H9 (cell line): ENCODE measurements at regions not wholly inside any gene's neighbourhood (a gene's known extent, or its start where the extent isn't known, plus 50 kb on each side); places are given as distances from the start of the nearest gene placed in this dataset.

Source experiments
- DNase-seq: peaks from one replicate; pipeline ENCODE4 v3.0.0-alpha.2; 2017
- H2AFZ ChIP-seq: one replicate; pipeline ENCODE4 v1.6.1; 2013; ENCODE audit warnings: mild to moderate bottlenecking, low read length, control low read depth, moderate library complexity
- H2AK5ac ChIP-seq: 2 replicates; pipeline ENCODE4 v1.6.1; 2013; ENCODE audit warnings: low read length, control low read depth, mixed read lengths; ENCODE audit not compliant: insufficient read length
- H2BK120ac ChIP-seq: one replicate; pipeline ENCODE4 v1.6.1; 2013; ENCODE audit warnings: low read depth, mild to moderate bottlenecking, low read length, control low read depth, inconsistent platforms; ENCODE audit not compliant: poor library complexity, severe bottlenecking
- H2BK12ac ChIP-seq: 2 replicates; pipeline ENCODE4 v1.6.1; 2013; ENCODE audit warnings: low read length, control low read depth, mixed read lengths, low read depth; ENCODE audit not compliant: insufficient read length
- H2BK15ac ChIP-seq: 2 replicates; pipeline ENCODE4 v1.6.1; 2013; ENCODE audit warnings: low read depth, low read length, control low read depth
- H2BK20ac ChIP-seq: one replicate; pipeline ENCODE4 v1.6.1; 2013; ENCODE audit warnings: low read depth, mild to moderate bottlenecking, low read length, control low read depth, inconsistent platforms; ENCODE audit not compliant: poor library complexity, severe bottlenecking
- H2BK5ac ChIP-seq: 2 replicates; pipeline ENCODE4 v1.6.1; 2013; ENCODE audit warnings: low read length, control low read depth, mixed read lengths; ENCODE audit not compliant: insufficient read length
- H3K14ac ChIP-seq: 2 replicates; pipeline ENCODE4 v1.6.1; 2013; ENCODE audit warnings: low read length, control low read depth; ENCODE audit not compliant: insufficient read depth
- H3K18ac ChIP-seq: 2 replicates; pipeline ENCODE4 v1.6.1; 2013; ENCODE audit warnings: low read depth, mild to moderate bottlenecking, mixed read lengths, low read length, control low read depth; ENCODE audit not compliant: insufficient read length
- H3K23ac ChIP-seq: 2 replicates; pipeline ENCODE4 v1.6.1; 2013; ENCODE audit warnings: low read length, control low read depth, mixed read lengths, low read depth; ENCODE audit not compliant: insufficient read length
- H3K23me2 ChIP-seq: 2 replicates; pipeline ENCODE4 v1.6.1; 2013; ENCODE audit warnings: low read depth, mild to moderate bottlenecking, mixed read lengths, low read length, control low read depth; ENCODE audit not compliant: insufficient read length, poor library complexity, severe bottlenecking
- H3K27ac ChIP-seq: 2 replicates; pipeline ENCODE4 v1.5.1; 2013; ENCODE audit warnings: low read length, control low read depth, mixed read lengths, low read depth; ENCODE audit not compliant: insufficient read length
- H3K27me3 ChIP-seq: 2 replicates; pipeline ENCODE4 v1.6.1; 2013; ENCODE audit warnings: low read length, control low read depth, inconsistent platforms; ENCODE audit not compliant: insufficient read depth
- H3K4ac ChIP-seq: 2 replicates; pipeline ENCODE4 v1.6.1; 2013; ENCODE audit warnings: low read depth, mild to moderate bottlenecking, control low read depth, inconsistent platforms, low read length, moderate library complexity
- H3K4me1 ChIP-seq: 2 replicates; pipeline ENCODE4 v1.6.1; 2013; ENCODE audit warnings: low read length, control low read depth, inconsistent platforms; ENCODE audit not compliant: insufficient read depth
- H3K4me2 ChIP-seq: 2 replicates; pipeline ENCODE4 v1.6.1; 2013; ENCODE audit warnings: low read length, control low read depth, mixed read lengths; ENCODE audit not compliant: insufficient read length, insufficient read depth
- H3K56ac ChIP-seq: 2 replicates; pipeline ENCODE4 v1.6.1; 2013; ENCODE audit warnings: low read depth, mild to moderate bottlenecking, mixed read lengths, low read length, control low read depth; ENCODE audit not compliant: insufficient read length
- H3K79me1 ChIP-seq: 2 replicates; pipeline ENCODE4 v1.6.1; 2013; ENCODE audit warnings: low read depth, mild to moderate bottlenecking, moderate library complexity, low read length, control low read depth, inconsistent platforms; ENCODE audit not compliant: insufficient read depth, poor library complexity, severe bottlenecking
- H3K79me2 ChIP-seq: 2 replicates; pipeline ENCODE4 v1.6.1; 2013; ENCODE audit warnings: low read length, control low read depth, inconsistent platforms; ENCODE audit not compliant: insufficient read depth
- H3K9ac ChIP-seq: 2 replicates; pipeline ENCODE4 v1.6.1; 2013; ENCODE audit warnings: low read length, control low read depth, mixed read lengths; ENCODE audit not compliant: insufficient read length; ENCODE audit errors: extremely low read depth
- H3K9me3 ChIP-seq: one replicate; pipeline ENCODE4 v1.6.1; 2013; ENCODE audit warnings: low read depth, low read length, inconsistent platforms; ENCODE audit not compliant: control insufficient read depth
- H3T11ph ChIP-seq: one replicate; pipeline ENCODE4 v1.6.1; 2013; ENCODE audit warnings: mild to moderate bottlenecking, low read length, control low read depth, inconsistent platforms
- H4K20me1 ChIP-seq: one replicate; pipeline ENCODE4 v1.6.1; 2013; ENCODE audit not compliant: control insufficient read depth, insufficient read length, insufficient read depth
- H4K5ac ChIP-seq: 2 replicates; pipeline ENCODE4 v1.6.1; 2013; ENCODE audit warnings: low read depth, mild to moderate bottlenecking, mixed read lengths, low read length, control low read depth; ENCODE audit not compliant: insufficient read length
- H4K8ac ChIP-seq: replicated peaks from 2 replicates; pipeline ENCODE4 v1.6.1; 2013; ENCODE audit warnings: low read length, control low read depth, mixed read lengths, low read depth; ENCODE audit not compliant: insufficient read length
- H4K91ac ChIP-seq: 2 replicates; pipeline ENCODE4 v1.6.1; 2013; ENCODE audit warnings: low read depth, mild to moderate bottlenecking, moderate library complexity, mixed read lengths, low read length, control low read depth; ENCODE audit not compliant: insufficient read length
- H3K27ac Mint-ChIP-seq, 3 experiments: 2 replicates in 2 of 3; 3 replicates in 1 of 3; pipeline ENCODE4 v1.8.0; 2020 to 2021; ENCODE audit warnings: mixed read lengths in 3 of 3, mild to moderate bottlenecking in 1 of 3, moderate library complexity in 1 of 3
- H3K27me3 Mint-ChIP-seq: 2 replicates; pipeline ENCODE4 v1.8.0; 2021; ENCODE audit warnings: low read depth, mild to moderate bottlenecking, moderate library complexity, mixed read lengths
- H3K36me3 Mint-ChIP-seq, 3 experiments: 2 replicates in 2 of 3; 3 replicates in 1 of 3; pipeline ENCODE4 v1.8.0; 2020 to 2021; ENCODE audit warnings: low read depth in 3 of 3, mixed read lengths in 3 of 3; ENCODE audit not compliant: insufficient read depth in 1 of 3
- H3K4me1 Mint-ChIP-seq, 2 experiments: 2 replicates each; pipeline ENCODE4 v1.8.0; 2020; ENCODE audit warnings: mixed read lengths in 2 of 2
- H3K4me3 Mint-ChIP-seq, 2 experiments: 2 replicates in 1 of 2; 3 replicates in 1 of 2; pipeline ENCODE4 v1.8.0; 2020 to 2021; ENCODE audit warnings: mild to moderate bottlenecking in 2 of 2, mixed read lengths in 2 of 2, moderate library complexity in 1 of 2
- H3K9me3 Mint-ChIP-seq, 2 experiments: 2 replicates in 1 of 2; 3 replicates in 1 of 2; pipeline ENCODE4 v1.8.0; 2020; ENCODE audit warnings: mild to moderate bottlenecking in 2 of 2, mixed read lengths in 2 of 2, moderate library complexity in 1 of 2
- CTCF ChIP-seq: fragments of 200-600 bp; sonication (generic); conservative IDR thresholded peaks from 3 replicates; pipeline ENCODE4 v1.8.0; 2021; ENCODE audit warnings: antibody characterized with exemption, mild to moderate bottlenecking
- WGBS: extraction: QIAGEN DNeasy Blood & Tissue Kit; methylation state at CpG from one replicate; pipeline ENCODE4 v1.1.7; 2013; ENCODE audit warnings: missing lambda C conversion rate, low lambda C conversion rate, mixed read lengths; ENCODE audit not compliant: insufficient read length; ENCODE audit errors: extremely low coverage; 5-methylcytosine and 5-hydroxymethylcytosine counted together

DNA sequence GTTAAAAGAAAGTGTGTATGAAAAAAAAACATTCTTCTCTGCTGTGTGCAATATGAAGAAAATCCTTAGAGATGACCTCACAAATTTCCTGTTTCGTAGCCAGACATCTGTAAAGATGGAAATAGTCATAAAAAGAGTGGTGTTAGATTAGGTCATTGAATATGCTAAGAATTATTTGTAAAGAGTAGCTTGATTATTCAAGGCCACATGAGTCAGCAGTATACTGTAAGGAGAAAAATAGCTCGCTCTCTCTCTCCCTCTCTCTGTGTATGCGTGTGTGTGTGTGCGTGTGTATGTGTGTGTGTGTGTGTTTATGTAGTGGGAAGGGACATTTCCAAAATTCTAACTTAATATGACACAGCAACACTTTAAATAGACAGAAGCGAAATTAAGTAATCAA lies 78.8 kb downstream of the PTCHD4 start:
- H4K20me1 ChIP-seq: no peaks in the 10 kb centered on the region
- no peak overlapping the region for H3K27ac ChIP-seq
- H3K27me3 ChIP-seq: no peaks in the 10 kb centered on the region
- no peak overlapping the region for H3K4me2 ChIP-seq
- H3K4me1 Mint-ChIP-seq: no peaks in the 10 kb centered on the region
- no peaks in the 10 kb centered on the region for H3K36me3 Mint-ChIP-seq
- no peak overlapping the region for H2AFZ ChIP-seq
- H2BK5ac ChIP-seq: no peak overlapping the region
- H3K9me3 ChIP-seq: no peaks in the 10 kb centered on the region
- no peak overlapping the region for H3K9ac ChIP-seq
- no CpG with 5 or more reads among the region's 5 CpGs for WGBS
- H3K27me3 Mint-ChIP-seq: no peaks in the 10 kb centered on the region
- H2BK15ac ChIP-seq: no peak overlapping the region
- H3K9me3 Mint-ChIP-seq: no peaks in the 10 kb centered on the region
- no peak overlapping the region for H3K4me3 Mint-ChIP-seq
- no peak overlapping the region for H4K91ac ChIP-seq
- H3K14ac ChIP-seq: no peak overlapping the region
- H2AK5ac ChIP-seq: no peak overlapping the region
- no peak overlapping the region for H3K23ac ChIP-seq
- H3K23me2 ChIP-seq: no peaks in the 10 kb centered on the region
- no peak overlapping the region for H4K5ac ChIP-seq
- H3K4ac ChIP-seq: no peak overlapping the region
- H3K79me2 ChIP-seq: no peaks in the 10 kb centered on the region
- H2BK20ac ChIP-seq: no peak overlapping the region
- no peaks in the 10 kb centered on the region for H3K4me1 ChIP-seq
- H3K56ac ChIP-seq: no peak overlapping the region
- H3K27ac Mint-ChIP-seq: no peak overlapping the region
- H3T11ph ChIP-seq: no peak overlapping the region
- no peaks in the 10 kb centered on the region for H3K79me1 ChIP-seq
- no peak overlapping the region for H4K8ac ChIP-seq
- no peak for DNase-seq
- no peak overlapping the region for H2BK12ac ChIP-seq
- H3K18ac ChIP-seq: no peak overlapping the region
- TF ChIP-seq CTCF: no peak
- H2BK120ac ChIP-seq: no peak overlapping the region
